HepG2 (cell line): ENCODE measurements at regions not wholly inside any gene's neighbourhood (a gene's known extent, or its start where the extent isn't known, plus 50 kb on each side); places are given as distances from the start of the nearest gene placed in this dataset.

Experiments
- ATAC-seq: fragments of 200-7000 bp; cut with Tn5 transposase; 3 replicates; pipeline ENCODE4 v1.9.1; 2020; ENCODE audit warnings: mild to moderate bottlenecking, moderate library complexity
- BruUV-seq: library from RNA; stranded (reverse); fragments of 400-500 nt; replicated peaks from 2 replicates; lab custom pipeline; 2021; lab: Mats Ljungman, UMichigan
- CTCF ChIA-PET: fragments of 300-600 bp; formaldehyde crosslinking; extraction: SDS; loops from one replicate; lab custom pipeline; 2021; ENCODE audit warnings: low total read pairs, inconsistent platforms, low intra/inter-chr PET ratio; lab: Yijun Ruan, JAX
- POLR2A ChIA-PET: fragments of 350-600 bp; sonication (Branson Sonifier 250); formaldehyde crosslinking; loops from one replicate; lab custom pipeline; 2020; ENCODE audit warnings: antibody characterized with exemption, inconsistent platforms; lab: Yijun Ruan, JAX
- DNase-seq: peaks from one replicate; pipeline ENCODE4 v3.0.0-alpha.2; 2015; ENCODE audit warnings: low spot score
- FAIRE-seq: peaks from 3 replicates; lab custom pipeline; 2011; peaks lifted over from hg19 to GRCh38; lab: Jason Lieb, UNC
- H2AFZ ChIP-seq: one replicate; pipeline ENCODE4 v1.6.1; 2011; ENCODE audit warnings: low read length, inconsistent platforms
- H3K27ac ChIP-seq: fragments of 300-600 bp; 3 replicates; pipeline ENCODE4 v1.8.0; 2011; ENCODE audit warnings: mixed run types, mild to moderate bottlenecking, mixed read lengths, low read length, inconsistent platforms; ENCODE audit not compliant: insufficient read depth; ENCODE audit errors: extremely low read length
- H3K27me3 ChIP-seq, 2 experiments: fragments of 200-600 bp in 1 of 2; 2 replicates in 1 of 2; 3 replicates in 1 of 2; pipeline versions ENCODE4 v1.6.0 to v1.8.0; 2011; ENCODE audit warnings: low read length in 2 of 2, mild to moderate bottlenecking in 2 of 2, moderate library complexity in 2 of 2, inconsistent platforms in 1 of 2; ENCODE audit not compliant: insufficient read depth in 2 of 2, control insufficient read depth in 1 of 2
- H3K36me3 ChIP-seq, 2 experiments: fragments of 200-600 bp in 1 of 2; replicated peaks in 1 of 2; 2 replicates in 1 of 2; 3 replicates in 1 of 2; pipeline versions ENCODE4 v1.5.1 to v1.8.0; 2011; ENCODE audit warnings: low read length in 2 of 2, inconsistent platforms in 1 of 2; ENCODE audit not compliant: insufficient read depth in 2 of 2, control insufficient read depth in 1 of 2
- H3K4me1 ChIP-seq: 2 replicates; pipeline ENCODE4 v1.5.1; 2012; ENCODE audit warnings: low read length, inconsistent platforms; ENCODE audit not compliant: insufficient read depth
- H3K4me2 ChIP-seq: 2 replicates; pipeline ENCODE4 v1.6.0; 2011; ENCODE audit warnings: low read depth, low read length, inconsistent platforms
- H3K4me3 ChIP-seq, 3 experiments: fragments of 200-600 bp in 1 of 3; sonication (generic), shearing (Covaris generic) in 1 of 3; replicated peaks in 1 of 3; 2 replicates each; pipeline ENCODE4 v1.5.1; 2011 to 2016; ENCODE audit warnings: low read length in 3 of 3, inconsistent platforms in 2 of 3, low read depth in 2 of 3, mild to moderate bottlenecking in 2 of 3, control low read depth in 1 of 3, mixed read lengths in 1 of 3; ENCODE audit not compliant: insufficient read depth in 1 of 3
- H3K79me2 ChIP-seq: one replicate; pipeline ENCODE4 v1.6.1; 2011; ENCODE audit warnings: low read length, inconsistent platforms; ENCODE audit not compliant: insufficient read depth
- H3K9ac ChIP-seq: 2 replicates; pipeline ENCODE4 v1.6.0; 2011; ENCODE audit warnings: mild to moderate bottlenecking, low read depth, low read length, inconsistent platforms; ENCODE audit not compliant: insufficient read depth
- H3K9me3 ChIP-seq: 2 replicates; pipeline ENCODE4 v1.5.1; 2012; ENCODE audit warnings: mild to moderate bottlenecking, low read length
- H4K20me1 ChIP-seq: 2 replicates; pipeline ENCODE4 v1.6.0; 2011; ENCODE audit warnings: inconsistent platforms, mild to moderate bottlenecking, low read length, moderate library complexity; ENCODE audit not compliant: insufficient read depth
- GABPA ChIP-seq, 2 experiments: IDR thresholded peaks; 2 replicates each; pipeline ENCODE4 v1.6.1; 2011 to 2016; ENCODE audit warnings: low read depth in 2 of 2, low read length in 1 of 2, missing biosample characterization in 1 of 2, missing genetic modification characterization in 1 of 2
- MED13 ChIP-seq: sonication (generic); formaldehyde crosslinking; IDR thresholded peaks from 2 replicates; pipeline ENCODE4 v1.5.0; 2020; ENCODE audit warnings: missing genetic modification reagents
- NFYB ChIP-seq: sonication (generic); formaldehyde crosslinking; IDR thresholded peaks from 2 replicates; pipeline ENCODE4 v1.4.0; 2020; ENCODE audit warnings: missing genetic modification reagents
- PPARG ChIP-seq: conservative IDR thresholded peaks from 2 replicates; pipeline ENCODE4 v1.6.1; 2016; ENCODE audit warnings: missing biosample characterization, missing genetic modification reagents
- RARG ChIP-seq: sonication (generic); formaldehyde crosslinking; IDR thresholded peaks from 2 replicates; pipeline ENCODE4 v1.4.0; 2020; ENCODE audit warnings: low read depth, mild to moderate bottlenecking, missing genetic modification reagents
- RBFOX2 ChIP-seq: fragments of 200-400 bp; formaldehyde crosslinking; IDR thresholded peaks from 2 replicates; pipeline ENCODE4 v1.6.1; 2017; ENCODE audit warnings: low read depth, mild to moderate bottlenecking, low read length
- SNAPC2 ChIP-seq: sonication (generic); formaldehyde crosslinking; IDR thresholded peaks from 2 replicates; pipeline ENCODE4 v1.8.1; 2022; ENCODE audit warnings: mild to moderate bottlenecking, missing genetic modification reagents
- YEATS2 ChIP-seq: sonication (generic); formaldehyde crosslinking; IDR thresholded peaks from 2 replicates; pipeline ENCODE4 v1.4.0; 2020; ENCODE audit warnings: missing genetic modification reagents, borderline replicate concordance
- ZNF431 ChIP-seq: sonication (generic); formaldehyde crosslinking; IDR thresholded peaks from 2 replicates; pipeline ENCODE4 v1.9.0; 2022; ENCODE audit warnings: missing genetic modification reagents, low read depth, mild to moderate bottlenecking, borderline replicate concordance
- WGBS: methylation state at CpG from one replicate; pipeline ENCODE4 v1.1.6; 2017; ENCODE audit warnings: low lambda C conversion rate; 5-methylcytosine and 5-hydroxymethylcytosine counted together
- in situ Hi-C: cut with HindIII; loops from 2 replicates; pipeline ENCODE4 v1.10.0; 2017; ENCODE audit warnings: low pct_unique_long_range_greater_than_20kb; ENCODE audit not compliant: extremely low pct_ligation_motif_present
- intact Hi-C: fragments of 100-400 bp; cut with micrococcal nuclease; formaldehyde crosslinking; loops from one replicate; pipeline ENCODE4 v1.10.0; 2022; ENCODE audit not compliant: unreplicated experiment
- TF ChIP-seq, protein P1 (sequence below): sonication (generic); formaldehyde crosslinking; IDR thresholded peaks from 2 replicates; pipeline ENCODE4 v1.5.0; 2020; ENCODE audit warnings: missing genetic modification reagents

DNA sequence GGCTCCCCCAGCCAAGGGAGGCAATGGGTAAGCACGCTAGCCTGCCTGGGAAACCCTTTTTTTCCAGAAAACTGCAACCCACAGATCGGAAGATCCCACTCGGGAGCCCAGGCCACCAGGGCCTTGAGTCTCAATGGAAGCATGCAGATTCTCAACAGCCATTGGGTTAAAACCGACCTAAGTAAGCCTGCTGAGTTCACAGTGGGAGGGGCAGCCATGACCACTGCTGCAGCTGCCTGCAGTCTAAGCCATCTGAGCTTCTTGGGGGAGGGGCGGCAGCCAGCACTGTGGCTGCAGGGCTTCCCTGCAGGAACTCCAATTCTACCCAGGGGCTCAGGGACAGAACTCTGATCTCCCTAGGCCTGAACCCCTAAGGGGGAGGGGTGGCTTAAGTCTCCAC, 82.0 kb downstream of the DPPA2 start:
- no peaks in the 10 kb centered on the region for H3K36me3 ChIP-seq
- H2AFZ ChIP-seq = no peak overlapping the region
- no peaks in the 10 kb centered on the region for H3K27me3 ChIP-seq
- ChIA-PET POLR2A (no interaction called here), CTCF (no interaction called here)
- no peak for FAIRE-seq
- H3K79me2 ChIP-seq = no peaks in the 10 kb centered on the region
- no peaks in the 10 kb centered on the region for H3K9me3 ChIP-seq
- H3K9ac ChIP-seq = no peak overlapping the region
- WGBS = 50% methylated on average over 1 of the region's 5 CpGs
- no TSS peak for BruUV-seq
- no peaks in the 10 kb centered on the region for H3K4me1 ChIP-seq
- in situ Hi-C loops = no loop called here
- H4K20me1 ChIP-seq = no peaks in the 10 kb centered on the region
- intact Hi-C loops = no loop called here
- TF ChIP-seq GABPA (IDR thresholded peaks at IDR 0.05; ENCODE audit: low read depth, low read length) = no peak
- TF ChIP-seq GABPA (CRISPR knock-in tag; IDR thresholded peaks at IDR 0.05; ENCODE audit: low read depth) = no peak
- no peak for TF ChIP-seq RBFOX2
- no peak for TF ChIP-seq ZNF431
- TF ChIP-seq NFYB (CRISPR knock-in tag) = no peak
- TF ChIP-seq MED13 = no peak
- no peak for TF ChIP-seq PPARG (CRISPR knock-in tag)
- TF ChIP-seq YEATS2 = no peak
- no peak for TF ChIP-seq RARG (CRISPR knock-in tag)
- TF ChIP-seq SNAPC2 (CRISPR knock-in tag) = no peak
- TF ChIP-seq, protein P1, sequence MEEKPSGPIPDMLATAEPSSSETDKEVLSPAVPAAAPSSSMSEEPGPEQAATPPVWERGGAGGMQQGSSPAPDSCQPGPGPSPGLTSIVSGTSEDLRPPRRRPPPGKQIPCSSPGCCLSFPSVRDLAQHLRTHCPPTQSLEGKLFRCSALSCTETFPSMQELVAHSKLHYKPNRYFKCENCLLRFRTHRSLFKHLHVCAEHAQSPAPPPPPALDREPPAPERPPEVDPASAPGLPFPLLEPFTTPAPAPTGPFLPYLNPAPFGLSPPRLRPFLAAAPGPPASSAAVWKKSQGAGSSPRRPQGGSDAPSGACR (CRISPR knock-in tag) = no peak
- TF ChIP-seq, all 625 proteins: peak for 0
- DNase-seq = no peak
- Histone ChIP-seq H3K27ac (no peak overlapping the region), H3K4me3 (no peak overlapping the region), H3K4me2 (no peak overlapping the region)
- no peak for ATAC-seq
